Central memory CD8-positive, alpha-beta T cell (primary cell): ENCODE measurements at regions not wholly inside any gene's neighbourhood (a gene's known extent, or its start where the extent isn't known, plus 50 kb on each side); places are given as distances from the start of the nearest gene placed in this dataset.
"Not testable (repeated sequence)": the region's sequence is repeated elsewhere in the genome, so short reads cannot be mapped to it uniquely, and the experiment has no call there.

Experiments
- ATAC-seq: fragments of 150-1000 bp; cut with Tn5 transposase; replicated peaks from 2 replicates; pipeline ENCODE4 v1.10.0; 2022; ENCODE audit warnings: mild to moderate bottlenecking, moderate FRiP score, moderate number of reproducible peaks; ENCODE audit not compliant: poor library complexity, severe bottlenecking; ENCODE audit errors: extremely low read depth
- DNase-seq, 2 donors: peaks; one replicate each; pipeline ENCODE4 v3.0.0; 2021; ENCODE audit warnings: low spot score in 2 of 2
- H3K27ac Mint-ChIP-seq: one replicate; pipeline ENCODE4 v1.8.0; 2022; ENCODE audit warnings: low read depth, mild to moderate bottlenecking, moderate library complexity, mixed read lengths
- H3K27me3 Mint-ChIP-seq: one replicate; pipeline ENCODE4 v1.8.0; 2022; ENCODE audit warnings: mixed read lengths
- H3K36me3 Mint-ChIP-seq: one replicate; pipeline ENCODE4 v1.8.0; 2022; ENCODE audit warnings: mild to moderate bottlenecking, moderate library complexity, mixed read lengths; ENCODE audit not compliant: insufficient read depth
- H3K4me1 Mint-ChIP-seq: one replicate; pipeline ENCODE4 v1.8.0; 2022; ENCODE audit warnings: mixed read lengths
- H3K4me3 Mint-ChIP-seq: one replicate; pipeline ENCODE4 v1.8.0; 2022; ENCODE audit warnings: mild to moderate bottlenecking, moderate library complexity, mixed read lengths
- H3K9me3 Mint-ChIP-seq: one replicate; pipeline ENCODE4 v1.8.0; 2022; ENCODE audit warnings: mixed read lengths

DNA sequence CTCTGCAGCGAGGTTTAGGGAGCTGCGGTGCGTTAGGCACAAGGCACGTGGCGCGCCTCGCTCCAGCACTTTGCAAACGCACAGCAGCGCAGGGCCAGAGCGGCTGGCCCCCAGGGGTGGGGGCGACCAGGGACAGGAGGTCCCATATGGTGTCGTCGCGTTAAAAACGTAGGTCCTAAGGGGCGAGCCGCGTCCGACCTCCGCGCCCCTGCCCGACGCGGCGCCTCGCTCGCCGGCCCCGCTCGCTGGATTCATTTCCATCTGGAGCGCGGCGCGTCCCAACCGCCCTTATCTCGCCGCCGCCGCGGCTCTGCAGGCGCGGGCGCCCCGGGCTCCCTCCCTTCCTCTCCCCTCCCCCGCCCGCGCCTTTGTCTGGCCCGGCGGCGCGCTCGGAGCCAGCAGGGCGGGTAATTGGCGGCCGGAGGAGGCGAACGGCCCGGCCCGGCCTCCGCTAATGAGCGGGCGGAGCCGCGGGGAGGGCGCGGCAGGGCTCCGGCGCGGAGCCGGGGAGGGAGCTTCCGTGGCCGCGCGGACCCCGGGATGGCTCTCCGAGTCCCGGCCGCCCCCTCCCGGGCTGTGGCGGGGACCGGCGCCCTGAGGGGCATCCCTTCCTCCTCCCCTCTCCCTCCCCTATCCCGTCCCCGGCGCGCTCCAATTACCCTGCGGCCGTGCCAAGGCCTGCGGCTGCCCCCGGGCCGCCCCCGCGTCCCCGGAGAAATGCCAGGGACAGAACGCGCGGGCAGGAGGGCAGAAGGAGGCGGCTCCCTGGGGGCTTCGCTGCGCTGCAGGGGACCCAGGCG is 409.0 kb downstream of the BCOR start:
- no peaks in the 10 kb centered on the region for H3K4me1 Mint-ChIP-seq
- no peak overlapping the region for H3K27ac Mint-ChIP-seq
- H3K9me3 Mint-ChIP-seq, result no peaks in the 10 kb centered on the region
- H3K27me3 Mint-ChIP-seq, result peaks cover 64% of the 10 kb centered on the region
- DNase-seq, result no peak
- ATAC-seq, result no peak
- H3K36me3 Mint-ChIP-seq, result no peaks in the 10 kb centered on the region
- H3K4me3 Mint-ChIP-seq, result peak overlapping the region; percentile 20

DNA sequence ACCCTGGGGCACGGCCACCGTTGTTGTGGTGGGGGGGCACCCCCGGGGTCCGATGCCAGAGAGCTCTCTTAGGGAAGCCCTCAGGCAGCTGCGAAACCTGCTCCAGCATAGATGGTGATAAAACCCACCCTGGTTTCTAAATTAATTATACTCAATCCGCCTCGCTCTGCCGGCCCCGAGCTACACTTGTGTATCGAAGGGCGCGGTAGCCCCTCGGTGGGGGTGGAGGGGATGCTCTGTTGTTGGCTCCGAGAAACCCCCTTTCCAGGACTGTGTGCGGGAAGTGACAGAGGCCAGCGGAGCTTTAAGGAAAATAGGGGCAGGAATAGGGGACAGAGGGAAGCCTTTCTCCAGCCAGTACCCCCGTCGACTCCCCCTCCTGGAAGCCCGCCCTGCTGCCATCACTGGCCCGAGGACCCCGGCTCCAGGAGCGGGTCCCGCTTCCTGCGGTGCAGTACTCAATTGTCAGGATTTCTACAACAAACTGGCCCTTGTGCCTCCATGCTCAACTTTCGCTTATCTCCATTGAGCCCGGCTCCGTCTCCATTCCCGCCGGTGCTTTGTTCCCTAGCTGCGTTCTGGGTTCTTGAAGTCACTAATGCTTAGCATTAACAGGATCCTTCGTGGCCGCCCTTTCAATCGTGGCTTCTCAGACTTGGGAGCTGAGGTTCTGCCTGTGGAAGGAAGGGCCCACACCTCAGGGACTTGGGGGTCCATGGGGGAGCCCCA is 408.2 kb downstream of the BCOR start:
- Mint-ChIP-seq H3K27me3 (peaks cover 70% of the 10 kb centered on the region), H3K36me3 (no peaks in the 10 kb centered on the region), H3K4me1 (no peaks in the 10 kb centered on the region), H3K9me3 (no peaks in the 10 kb centered on the region), H3K27ac (no peak overlapping the region), H3K4me3 (no peak overlapping the region)
- no peak for ATAC-seq
- no peak for DNase-seq

DNA sequence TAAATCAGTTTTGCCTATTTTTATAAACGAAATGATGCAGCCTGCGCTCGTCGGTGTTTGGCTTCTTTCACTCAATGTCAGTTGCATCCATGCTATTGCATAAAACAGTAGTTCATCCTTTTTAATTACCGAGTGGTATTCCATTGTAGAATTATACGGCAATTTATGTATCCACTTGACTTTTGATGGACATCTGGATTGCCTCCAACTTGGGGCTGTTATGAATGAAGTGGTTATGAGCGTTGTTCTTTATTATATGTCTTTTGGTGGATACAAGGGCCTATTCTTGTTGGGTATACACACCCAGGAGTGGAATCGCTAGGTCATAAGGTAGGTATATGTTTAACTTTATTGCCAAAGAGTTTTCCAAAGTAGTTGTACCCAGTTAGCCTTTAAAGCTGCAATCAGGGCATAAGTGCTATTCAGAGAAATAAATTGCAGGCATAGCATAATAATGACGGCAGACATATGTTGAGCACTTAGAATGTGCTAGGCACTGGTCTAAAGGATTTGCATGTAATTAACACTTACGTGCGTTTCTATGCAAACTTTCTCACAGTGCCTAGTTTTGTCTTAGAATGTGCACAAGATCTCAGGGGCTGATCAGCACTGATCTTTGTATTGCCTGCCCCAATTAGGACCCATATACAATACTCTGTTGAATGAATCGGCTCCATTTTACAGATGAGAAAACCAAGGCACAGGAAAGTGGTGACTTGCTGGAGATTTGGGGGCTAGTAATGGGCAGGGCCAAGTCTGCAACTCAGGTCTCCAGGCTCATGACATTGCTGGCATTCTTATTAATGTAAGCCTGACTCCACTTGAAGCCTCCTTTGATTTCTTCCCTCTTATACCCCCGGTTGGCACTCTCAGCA is 407.0 kb downstream of the BCOR start:
- H3K9me3 Mint-ChIP-seq, result no peaks in the 10 kb centered on the region
- H3K4me1 Mint-ChIP-seq, result no peaks in the 10 kb centered on the region
- DNase-seq (no peak), ATAC-seq (no peak)
- H3K27me3 Mint-ChIP-seq, result peaks cover 59% of the 10 kb centered on the region
- H3K27ac Mint-ChIP-seq, result peak overlapping the region; percentile 78
- no peaks in the 10 kb centered on the region for H3K36me3 Mint-ChIP-seq
- H3K4me3 Mint-ChIP-seq, result no peak overlapping the region

DNA sequence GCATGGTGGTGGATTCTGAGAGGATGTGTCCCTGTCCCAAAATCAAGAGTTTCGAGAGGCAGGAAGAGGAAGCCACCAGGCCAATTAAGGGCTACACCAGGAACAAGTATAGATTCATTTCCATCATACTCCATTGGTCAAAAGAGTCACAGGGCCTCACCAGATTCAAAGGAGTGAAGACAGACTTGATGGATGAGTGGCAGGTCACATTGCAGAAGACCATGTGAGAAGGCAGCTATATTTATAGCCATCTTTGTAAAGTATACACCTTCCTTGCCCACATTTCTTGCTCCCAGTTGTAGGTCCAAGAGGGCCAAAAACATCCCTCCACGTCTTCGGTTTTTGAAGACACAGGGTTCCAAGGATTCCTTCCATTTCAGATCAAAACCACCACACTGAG is 406.0 kb downstream of the BCOR start:
- Mint-ChIP-seq H3K4me1 (no peaks in the 10 kb centered on the region), H3K36me3 (no peaks in the 10 kb centered on the region), H3K4me3 (no peak overlapping the region), H3K27me3 (peaks cover 49% of the 10 kb centered on the region), H3K9me3 (no peaks in the 10 kb centered on the region), H3K27ac (peak overlapping the region; percentile 78)
- no peak for DNase-seq
- no peak for ATAC-seq

DNA sequence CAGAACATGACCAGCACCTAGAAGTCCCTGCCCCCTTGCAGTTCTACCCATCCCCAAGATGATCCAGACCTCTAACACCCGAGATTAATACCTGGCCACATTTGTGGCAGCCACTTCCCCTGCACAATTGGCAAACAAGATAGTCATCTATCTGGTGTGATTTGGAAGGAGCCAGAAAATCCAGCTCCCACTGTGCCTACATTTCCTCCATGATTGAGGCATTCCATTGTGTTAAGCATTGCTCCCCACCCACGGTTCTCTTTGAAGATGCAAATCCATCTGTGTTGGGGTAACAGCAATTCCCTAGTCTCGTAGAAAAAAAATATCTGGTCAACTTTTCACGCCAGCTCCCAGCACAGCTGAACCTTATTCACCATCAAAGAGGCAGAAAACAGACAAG is 405.0 kb downstream of the BCOR start:
- Mint-ChIP-seq H3K27ac (no peak overlapping the region), H3K4me3 (no peak overlapping the region)
- no peak for ATAC-seq

DNA sequence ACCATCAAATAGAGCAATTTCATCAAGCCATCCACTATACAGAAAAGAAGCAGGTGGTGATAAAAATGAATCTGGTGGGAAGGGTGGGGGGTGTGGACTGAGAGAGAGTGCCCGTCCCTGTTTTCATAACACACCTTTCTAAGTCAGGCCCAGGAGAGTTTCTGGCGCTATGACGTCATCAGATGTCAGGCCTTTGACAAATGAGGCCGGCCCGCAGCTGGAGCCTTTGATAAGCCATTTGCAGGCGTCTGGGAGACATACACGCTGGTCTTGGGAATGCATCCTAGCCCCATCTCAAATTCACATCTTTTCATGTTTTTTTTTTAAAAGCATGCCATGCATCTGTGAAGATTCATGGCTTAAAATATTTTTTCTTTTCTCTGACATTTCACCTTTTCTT is 404.5 kb downstream of the BCOR start:
- Mint-ChIP-seq H3K27me3 (peaks cover 45% of the 10 kb centered on the region), H3K9me3 (no peaks in the 10 kb centered on the region), H3K27ac (no peak overlapping the region), H3K36me3 (no peaks in the 10 kb centered on the region), H3K4me1 (no peaks in the 10 kb centered on the region), H3K4me3 (no peak overlapping the region)
- ATAC-seq (no peak), DNase-seq (no peak)

More for the DNA sequence above, 405.0 kb downstream of the BCOR start:
- DNase-seq, result no peak
- Mint-ChIP-seq H3K36me3 (no peaks in the 10 kb centered on the region), H3K27me3 (peaks cover 45% of the 10 kb centered on the region), H3K9me3 (no peaks in the 10 kb centered on the region), H3K4me1 (no peaks in the 10 kb centered on the region)

DNA sequence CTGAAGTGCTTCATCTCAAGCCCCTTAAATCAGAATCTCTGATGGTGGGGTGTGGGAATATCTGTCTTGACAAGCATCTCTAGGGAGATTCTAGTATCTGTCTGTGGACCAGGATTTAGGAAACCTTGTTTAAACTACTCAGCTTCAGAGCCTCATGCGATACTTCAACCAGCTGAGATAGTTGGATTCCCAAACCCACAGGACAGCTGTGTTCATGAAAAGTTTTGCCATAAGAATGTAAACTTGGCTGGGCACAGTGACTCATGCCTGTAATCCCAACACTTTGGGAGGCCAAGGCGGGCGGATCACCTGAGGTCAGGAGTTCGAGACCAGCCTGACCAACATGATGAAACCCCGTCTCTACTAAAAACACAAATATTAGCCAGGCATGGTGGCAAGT is 395.1 kb downstream of the BCOR start:
- not testable (repeated sequence) for H3K4me3 Mint-ChIP-seq, H3K9me3 Mint-ChIP-seq, ATAC-seq, DNase-seq, H3K36me3 Mint-ChIP-seq, H3K27me3 Mint-ChIP-seq, H3K4me1 Mint-ChIP-seq, H3K27ac Mint-ChIP-seq

DNA sequence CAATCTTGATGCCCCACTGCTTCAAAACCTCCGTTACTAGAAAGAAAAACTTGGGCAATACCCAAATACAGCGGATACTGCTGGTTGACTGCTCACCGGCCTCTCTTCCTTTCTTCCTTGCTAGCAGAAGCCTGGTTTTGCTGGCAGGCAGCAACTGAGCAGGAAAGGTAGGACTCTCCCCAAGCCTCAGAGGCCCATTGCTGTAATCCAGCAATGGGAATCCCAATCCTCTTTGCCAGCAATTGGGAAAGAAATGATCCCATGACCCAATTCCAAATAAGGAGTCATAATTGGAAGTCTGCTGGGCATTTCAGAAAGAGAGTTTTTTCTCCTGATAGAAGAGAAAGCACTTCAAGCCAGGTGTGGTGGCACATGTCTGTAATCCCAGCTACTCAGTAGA is 394.5 kb downstream of the BCOR start:
- Mint-ChIP-seq H3K27ac (no peak overlapping the region), H3K36me3 (no peaks in the 10 kb centered on the region)
- ATAC-seq, result no peak

DNA sequence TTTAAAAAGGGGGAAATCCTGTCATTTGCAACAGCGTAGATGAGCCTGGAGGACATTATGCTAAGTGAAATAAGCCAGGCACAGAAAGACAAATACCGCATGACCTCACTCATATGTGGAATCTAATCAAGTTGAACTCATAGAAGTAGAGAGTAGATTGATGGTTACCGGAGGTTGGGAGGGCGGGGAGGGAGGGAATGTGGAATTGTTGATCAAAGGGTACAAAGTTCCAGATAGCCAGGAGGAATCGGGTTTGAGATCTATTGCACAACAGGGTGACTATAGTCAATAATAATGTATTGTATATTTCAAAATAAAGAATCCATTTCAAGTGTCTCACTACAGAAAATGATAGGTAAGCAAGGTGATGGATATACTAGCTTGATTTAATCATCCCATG is 393.2 kb downstream of the BCOR start:
- ATAC-seq, result no peak
- Mint-ChIP-seq H3K27ac (no peak overlapping the region), H3K9me3 (no peaks in the 10 kb centered on the region), H3K4me1 (no peaks in the 10 kb centered on the region), H3K27me3 (no peaks in the 10 kb centered on the region), H3K36me3 (no peaks in the 10 kb centered on the region), H3K4me3 (no peak overlapping the region)
- no peak for DNase-seq

More for the DNA sequence above, 394.5 kb downstream of the BCOR start:
- DNase-seq, result no peak
- H3K9me3 Mint-ChIP-seq, result no peaks in the 10 kb centered on the region
- no peak overlapping the region for H3K4me3 Mint-ChIP-seq
- no peaks in the 10 kb centered on the region for H3K4me1 Mint-ChIP-seq
- H3K27me3 Mint-ChIP-seq, result no peaks in the 10 kb centered on the region

DNA sequence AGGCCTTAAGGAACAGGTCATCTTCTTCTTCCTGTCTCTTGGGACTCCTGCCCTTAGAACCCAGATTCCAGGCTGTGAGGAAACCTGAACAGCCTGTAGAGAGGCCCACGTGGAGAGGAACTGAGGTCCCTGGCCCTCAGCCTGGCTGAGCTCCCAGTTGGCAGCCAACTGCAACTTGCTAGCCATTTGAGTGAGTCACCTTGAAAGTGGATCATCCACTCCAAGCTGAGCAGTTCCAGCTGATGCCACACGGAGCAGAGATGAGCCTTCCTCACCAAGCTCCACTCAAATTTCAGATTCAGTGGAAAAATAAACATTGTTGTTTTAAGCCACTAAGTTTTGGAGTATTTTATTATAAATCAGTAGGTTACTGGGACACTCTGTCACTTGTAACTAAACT is 392.5 kb downstream of the BCOR start:
- Mint-ChIP-seq H3K36me3 (no peaks in the 10 kb centered on the region), H3K4me1 (no peaks in the 10 kb centered on the region), H3K27ac (no peak overlapping the region), H3K27me3 (no peaks in the 10 kb centered on the region), H3K4me3 (no peak overlapping the region), H3K9me3 (no peaks in the 10 kb centered on the region)
- no peak for DNase-seq
- ATAC-seq, result no peak

DNA sequence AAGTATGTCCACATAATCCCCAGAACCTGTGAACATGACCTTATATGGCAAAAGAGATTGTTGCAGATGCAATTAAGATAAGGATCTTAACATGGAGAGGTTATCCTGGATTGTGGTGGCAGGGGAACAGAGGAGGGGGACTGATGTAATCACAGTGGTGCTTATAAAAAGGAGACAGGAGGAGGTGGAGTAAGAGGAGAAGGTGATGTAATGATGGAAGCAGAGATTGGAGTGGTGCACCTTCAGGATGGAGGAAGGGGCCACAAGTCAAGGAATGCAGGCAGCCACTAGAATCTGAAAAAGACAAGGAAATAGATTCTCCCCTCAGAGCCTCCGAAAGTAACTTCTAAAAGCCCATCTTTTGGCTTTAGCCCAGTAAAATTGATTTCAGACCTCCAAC is 388.4 kb downstream of the BCOR start:
- H3K36me3 Mint-ChIP-seq, result no peaks in the 10 kb centered on the region
- H3K4me3 Mint-ChIP-seq, result no peak overlapping the region
- DNase-seq (no peak), ATAC-seq (no peak)
- no peaks in the 10 kb centered on the region for H3K4me1 Mint-ChIP-seq
- H3K27ac Mint-ChIP-seq, result no peak overlapping the region
- H3K27me3 Mint-ChIP-seq, result no peaks in the 10 kb centered on the region
- H3K9me3 Mint-ChIP-seq, result no peaks in the 10 kb centered on the region

DNA sequence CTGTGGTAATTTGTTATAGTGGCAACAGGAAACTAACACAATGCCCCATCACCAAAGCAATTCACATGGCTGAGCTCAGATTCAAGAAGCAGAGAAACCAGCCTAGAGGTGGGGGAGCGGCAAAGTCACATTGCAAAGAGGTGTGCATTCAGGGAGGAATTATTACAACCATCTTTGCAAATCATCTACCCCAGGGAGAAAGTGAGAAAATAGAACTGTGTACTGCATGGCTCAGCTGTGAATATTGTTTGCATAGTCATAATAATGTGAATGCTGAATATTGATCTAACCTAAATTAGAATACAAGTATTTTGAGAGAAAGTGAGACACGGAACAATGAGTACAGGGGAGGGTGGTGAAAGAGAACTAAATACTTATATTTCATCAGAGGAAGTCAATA is 387.9 kb downstream of the BCOR start:
- H3K36me3 Mint-ChIP-seq, result no peaks in the 10 kb centered on the region
- no peaks in the 10 kb centered on the region for H3K27me3 Mint-ChIP-seq
- H3K4me1 Mint-ChIP-seq, result no peaks in the 10 kb centered on the region
- no peaks in the 10 kb centered on the region for H3K9me3 Mint-ChIP-seq
- ATAC-seq, result no peak
- no peak overlapping the region for H3K27ac Mint-ChIP-seq
- DNase-seq, result no peak
- H3K4me3 Mint-ChIP-seq, result no peak overlapping the region
